ENCODE measurements at regions not wholly inside any gene's neighbourhood (a gene's known extent, or its start where the extent isn't known, plus 50 kb on each side); places are given as distances from the start of the nearest gene placed in this dataset.

- TF ChIP-seq GATA2 (IDR thresholded peaks at IDR 0.05; ENCODE audit: low read depth, low read length) (no peak), GATA3 (IDR thresholded peaks at IDR 0.05; ENCODE audit: low read depth, low read length) (no peak)
These were observed 77.5 kb upstream of the ALX4 start for GRCh38 chr11:44387415-44387814.

Measured in SH-SY5Y (cell line).